Transverse colon (tissue), 4 donors: ENCODE measurements at regions not wholly inside any gene's neighbourhood (a gene's known extent, or its start where the extent isn't known, plus 50 kb on each side); places are given as distances from the start of the nearest gene placed in this dataset.
"Not testable (repeated sequence)": the region's sequence is repeated elsewhere in the genome, so short reads cannot be mapped to it uniquely, and the experiment has no call there.

Source experiments
- DNase-seq: peaks from one replicate; pipeline ENCODE4 v3.0.0-alpha.2; 2019
- H3K27ac ChIP-seq, 4 donors: fragments of 200-600 bp; sonication (generic); 2 replicates each; pipeline ENCODE4 v1.5.1; 2016 to 2018; ENCODE audit warnings: inconsistent platforms in 4 of 4
- H3K27me3 ChIP-seq: fragments of 200-600 bp; sonication (generic); 2 replicates; pipeline ENCODE4 v1.5.1; 2017; ENCODE audit warnings: inconsistent platforms
- H3K36me3 ChIP-seq, 4 donors: fragments of 200-600 bp; sonication (generic); 2 replicates each; pipeline ENCODE4 v1.5.1; 2017 to 2019; ENCODE audit warnings: inconsistent platforms in 4 of 4
- H3K4me1 ChIP-seq, 4 donors: fragments of 200-600 bp; sonication (generic); 2 replicates each; pipeline ENCODE4 v1.5.1; 2017 to 2020; ENCODE audit warnings: inconsistent platforms in 4 of 4
- H3K4me3 ChIP-seq, 4 donors: fragments of 200-600 bp; sonication (generic); 1 replicate in 1 of 4; 2 replicates in 3 of 4; pipeline versions ENCODE4 v1.5.1 to v1.6.1; 2017 to 2019; ENCODE audit warnings: inconsistent platforms in 4 of 4
- H3K9me3 ChIP-seq, 2 donors: fragments of 200-600 bp; sonication (generic); 2 replicates each; pipeline ENCODE4 v1.5.1; 2017 to 2019; ENCODE audit warnings: inconsistent platforms in 2 of 2
- CTCF ChIP-seq, 5 experiments: fragments of 200-600 bp in 3 of 5; fragments of 450-650 bp in 2 of 5; sonication (generic) in 3 of 5; IDR thresholded peaks; 1 replicate in 2 of 5; 2 replicates in 3 of 5; pipeline ENCODE4 v1.5.1; 2016 to 2017; ENCODE audit warnings: antibody characterized with exemption in 5 of 5, inconsistent platforms in 3 of 5, mild to moderate bottlenecking in 2 of 5, moderate library complexity in 1 of 5
- EP300 ChIP-seq: sonication (generic); formaldehyde crosslinking; IDR thresholded peaks from one replicate; pipeline ENCODE4 v1.6.1; 2017; ENCODE audit warnings: antibody characterized with exemption, low read depth
- POLR2A ChIP-seq: fragments of 450-650 bp; IDR thresholded peaks from one replicate; pipeline ENCODE4 v1.6.1; 2016; ENCODE audit warnings: antibody characterized with exemption, mild to moderate bottlenecking, moderate library complexity
- POLR2AphosphoS5 ChIP-seq, 3 donors: sonication (generic); formaldehyde crosslinking; IDR thresholded peaks; one replicate each; pipeline ENCODE4 v1.6.1; 2016; ENCODE audit warnings: antibody characterized with exemption in 3 of 3
- WGBS, 2 donors: methylation state at CpG; one replicate each; pipeline ENCODE4 v1.1.5; 2018; ENCODE audit warnings: low coverage in 1 of 2; 5-methylcytosine and 5-hydroxymethylcytosine counted together
- in situ Hi-C, 4 donors: fragments of 200-750 bp; cut with MboI; loops; one replicate each; pipeline versions ENCODE4 v1.15.0 to v1.15.1; 2017; ENCODE audit warnings: low sequenced_read_pairs in 3 of 4, low pct_ligation_motif_present in 1 of 4, low pct_unique_long_range_greater_than_20kb in 1 of 4
- intact Hi-C: fragments of 100-400 bp; cut with DNase I; formaldehyde crosslinking; loops from one replicate; pipeline ENCODE4 v1.15.1; 2023; ENCODE audit warnings: low total_unique reads

GRCh38 chr13:18836371-18837178 lies 345.0 kb downstream of the TUBA3C start:
- H3K27me3 ChIP-seq, H3K9me3 ChIP-seq, in situ Hi-C loops, intact Hi-C loops, H3K36me3 ChIP-seq, H3K27ac ChIP-seq, H3K4me3 ChIP-seq, H3K4me1 ChIP-seq, DNase-seq: not testable (repeated sequence)
- 93% methylated on average over 41 of the region's 45 CpGs; no CpG with 5 or more reads in 1 of the 2 donors for WGBS, 2 donors

- H3K9me3 ChIP-seq, intact Hi-C loops, DNase-seq, H3K36me3 ChIP-seq, in situ Hi-C loops, H3K27me3 ChIP-seq, H3K27ac ChIP-seq, H3K4me3 ChIP-seq, H3K4me1 ChIP-seq: not testable (repeated sequence)
- 65 to 66% methylated on average over 5 of the region's 5 CpGs for WGBS, 2 donors
Observed at GRCh38 chr13:18835754-18836153, 345.9 kb downstream of the TUBA3C start.

GRCh38 chr13:18824678-18825077 lies 356.9 kb downstream of the TUBA3C start:
- H3K27me3 ChIP-seq, H3K4me3 ChIP-seq, in situ Hi-C loops, DNase-seq, intact Hi-C loops, H3K4me1 ChIP-seq, H3K9me3 ChIP-seq, H3K36me3 ChIP-seq, H3K27ac ChIP-seq: not testable (repeated sequence)
- WGBS, 2 donors, result 38 to 40% methylated on average over 1 of the region's 1 CpG

GRCh38 chr13:18822655-18823639 lies 358.7 kb downstream of the TUBA3C start:
- H3K9me3 ChIP-seq, intact Hi-C loops, H3K4me1 ChIP-seq, H3K27ac ChIP-seq, H3K27me3 ChIP-seq, H3K36me3 ChIP-seq, H3K4me3 ChIP-seq, in situ Hi-C loops, DNase-seq: not testable (repeated sequence)
- WGBS, 2 donors, result 63 to 74% methylated on average over 3 of the region's 3 CpGs

GRCh38 chr13:18773988-18774387 lies 407.6 kb downstream of the TUBA3C start:
- in situ Hi-C loops, H3K9me3 ChIP-seq, H3K4me1 ChIP-seq, H3K4me3 ChIP-seq, DNase-seq, H3K27me3 ChIP-seq, H3K36me3 ChIP-seq, H3K27ac ChIP-seq, intact Hi-C loops: not testable (repeated sequence)
- WGBS, 2 donors, result no CpG with 5 or more reads among the region's 2 CpGs

- H3K4me1 ChIP-seq, H3K27ac ChIP-seq, H3K9me3 ChIP-seq, in situ Hi-C loops, intact Hi-C loops, H3K36me3 ChIP-seq, H3K4me3 ChIP-seq, DNase-seq, H3K27me3 ChIP-seq: not testable (repeated sequence)
- 74% methylated on average over 4 of the region's 4 CpGs; no CpG with 5 or more reads in 1 of the 2 donors for WGBS, 2 donors
Observed at GRCh38 chr13:18741696-18742095, 439.9 kb downstream of the TUBA3C start.

GRCh38 chr13:18739310-18739709 lies 442.3 kb downstream of the TUBA3C start:
- H3K36me3 ChIP-seq, result no peaks in the 10 kb centered on the region
- DNase-seq, result no peak
- TF ChIP-seq POLR2A, result no peak
- no peak for TF ChIP-seq EP300
- no peak for TF ChIP-seq POLR2AphosphoS5 (IDR thresholded peaks at IDR 0.05)
- no peak for TF ChIP-seq CTCF (IDR thresholded peaks at IDR 0.05)
- H3K4me1 ChIP-seq, result no peaks in the 10 kb centered on the region
- H3K27ac ChIP-seq, result no peak overlapping the region
- intact Hi-C loops, result no loop called here
- WGBS, 2 donors, result 80 to 92% methylated on average over 1 to 2 of the region's 2 CpGs
- peaks cover 0 to 2% of the 10 kb centered on the region in 2 donors for H3K9me3 ChIP-seq
- no peak overlapping the region for H3K4me3 ChIP-seq
- in situ Hi-C loops, result no loop called here
- H3K27me3 ChIP-seq, result no peaks in the 10 kb centered on the region

- H3K36me3 ChIP-seq, H3K9me3 ChIP-seq, H3K4me1 ChIP-seq, H3K4me3 ChIP-seq, DNase-seq, in situ Hi-C loops, H3K27me3 ChIP-seq, intact Hi-C loops, H3K27ac ChIP-seq: not testable (repeated sequence)
- 72% methylated on average over 4 of the region's 4 CpGs; no CpG with 5 or more reads in 1 of the 2 donors for WGBS, 2 donors
Observed at GRCh38 chr13:18738086-18738485, 443.5 kb downstream of the TUBA3C start.

- H3K4me3 ChIP-seq, intact Hi-C loops: not testable (repeated sequence)
- 88 to 92% methylated on average over 5 to 15 of the region's 17 CpGs for WGBS, 2 donors
Observed at GRCh38 chr13:18727138-18727537, 454.5 kb downstream of the TUBA3C start.

More at GRCh38 chr13:18727138-18727537, 454.5 kb downstream of the TUBA3C start:
- H3K27ac ChIP-seq, H3K9me3 ChIP-seq, in situ Hi-C loops, H3K36me3 ChIP-seq, H3K27me3 ChIP-seq, H3K4me1 ChIP-seq, DNase-seq: not testable (repeated sequence)
